HEK293T (cell line): ENCODE measurements at regions not wholly inside any gene's neighbourhood (a gene's known extent, or its start where the extent isn't known, plus 50 kb on each side); places are given as distances from the start of the nearest gene placed in this dataset.
A peak's percentile ranks its signal among the peaks of the same experiment; 100 is the strongest.

Source experiments
- CTCF ChIA-PET: fragments of 350-600 bp; formaldehyde crosslinking; extraction: SDS; loops from one replicate; lab custom pipeline; 2021; ENCODE audit warnings: antibody characterized with exemption, inconsistent platforms; lab: Yijun Ruan, JAX
- POLR2A ChIA-PET: fragments of 350-600 bp; formaldehyde crosslinking; extraction: SDS; loops from one replicate; lab custom pipeline; 2020; ENCODE audit warnings: antibody characterized with exemption, inconsistent platforms; lab: Yijun Ruan, JAX
- DNase-seq: peaks from one replicate; pipeline ENCODE4 v3.0.0; 2012; ENCODE audit warnings: mixed read lengths; ENCODE audit errors: extremely low spot score
- ARNT ChIP-seq: fragments of 450-650 bp; IDR thresholded peaks from 2 replicates; pipeline ENCODE4 v1.6.1; 2017; ENCODE audit warnings: mild to moderate bottlenecking
- BHLHE40 ChIP-seq: fragments of 450-650 bp; IDR thresholded peaks from 2 replicates; pipeline ENCODE4 v1.6.1; 2016; ENCODE audit warnings: mild to moderate bottlenecking, moderate library complexity, borderline replicate concordance
- CTBP1 ChIP-seq: fragments of 450-650 bp; IDR thresholded peaks from 2 replicates; pipeline ENCODE4 v1.6.1; 2016; ENCODE audit warnings: borderline replicate concordance
- ELF4 ChIP-seq: fragments of 450-650 bp; IDR thresholded peaks from 2 replicates; pipeline ENCODE4 v1.6.1; 2017; ENCODE audit warnings: antibody characterized with exemption
- FOXA1 ChIP-seq: fragments of 450-650 bp; IDR thresholded peaks from 2 replicates; pipeline ENCODE4 v1.6.1; 2016; ENCODE audit warnings: mild to moderate bottlenecking
- FOXK2 ChIP-seq: fragments of 450-650 bp; IDR thresholded peaks from 2 replicates; pipeline ENCODE4 v1.6.1; 2016; ENCODE audit warnings: mild to moderate bottlenecking
- FOXM1 ChIP-seq: fragments of 450-650 bp; IDR thresholded peaks from 2 replicates; pipeline ENCODE4 v1.6.1; 2017; ENCODE audit warnings: mild to moderate bottlenecking, borderline replicate concordance
- HDGF ChIP-seq: fragments of 450-650 bp; IDR thresholded peaks from 2 replicates; pipeline ENCODE4 v1.6.1; 2017; ENCODE audit warnings: antibody characterized with exemption, borderline replicate concordance
- L3MBTL2 ChIP-seq: fragments of 450-650 bp; conservative IDR thresholded peaks from 2 replicates; pipeline ENCODE4 v1.6.1; 2016; ENCODE audit warnings: mild to moderate bottlenecking
- LEF1 ChIP-seq: fragments of 450-650 bp; IDR thresholded peaks from 2 replicates; pipeline ENCODE4 v1.6.1; 2017; ENCODE audit warnings: mild to moderate bottlenecking, borderline replicate concordance
- NFRKB ChIP-seq: fragments of 450-650 bp; IDR thresholded peaks from 2 replicates; pipeline ENCODE4 v1.6.1; 2016; ENCODE audit warnings: mild to moderate bottlenecking, moderate library complexity
- PKNOX1 ChIP-seq: fragments of 450-650 bp; IDR thresholded peaks from 2 replicates; pipeline ENCODE4 v1.6.1; 2016
- SP1 ChIP-seq: fragments of 450-650 bp; IDR thresholded peaks from 2 replicates; pipeline ENCODE4 v1.6.1; 2017
- SUZ12 ChIP-seq: fragments of 450-650 bp; IDR thresholded peaks from 2 replicates; pipeline ENCODE4 v1.6.1; 2016; ENCODE audit warnings: mild to moderate bottlenecking
- TARDBP ChIP-seq: fragments of 450-650 bp; IDR thresholded peaks from 2 replicates; pipeline ENCODE4 v1.6.1; 2016
- ZNF384 ChIP-seq: fragments of 450-650 bp; IDR thresholded peaks from 2 replicates; pipeline ENCODE4 v1.6.1; 2016

GRCh38 chr4:180860089-180860720 lies 1383.0 kb upstream of the TENM3 start:
- DNase-seq, result no peak
- no peak for TF ChIP-seq ELF4
- no peak for TF ChIP-seq NFRKB
- no peak for TF ChIP-seq L3MBTL2
- ChIA-PET CTCF (no interaction called here), POLR2A (no interaction called here)

GRCh38 chr4:180861651-180862050 lies 1381.6 kb upstream of the TENM3 start:
- POLR2A ChIA-PET, result no interaction called here
- TF ChIP-seq SP1, result no peak
- TF ChIP-seq FOXA1, result no peak
- no peak for TF ChIP-seq L3MBTL2
- no peak for TF ChIP-seq PKNOX1
- TF ChIP-seq NFRKB, result no peak
- TF ChIP-seq TARDBP, result no peak
- TF ChIP-seq BHLHE40, result no peak
- TF ChIP-seq ARNT, result no peak
- no peak for TF ChIP-seq CTBP1
- TF ChIP-seq SUZ12, result no peak
- no peak for TF ChIP-seq ZNF384
- no peak for TF ChIP-seq HDGF
- TF ChIP-seq ELF4, result no peak
- TF ChIP-seq FOXK2, result no peak

GRCh38 chr4:180866933-180867643 lies 1376.1 kb upstream of the TENM3 start:
- CTCF ChIA-PET, result no interaction called here
- DNase-seq, result no peak
- TF ChIP-seq LEF1 (no peak), NFRKB (no peak), HDGF (no peak), SUZ12 (no peak), SP1 (no peak), L3MBTL2 (no peak)
- POLR2A ChIA-PET, result no interaction called here

More at GRCh38 chr4:180861651-180862050, 1381.6 kb upstream of the TENM3 start:
- DNase-seq, result no peak
- CTCF ChIA-PET, result no interaction called here

GRCh38 chr4:180870623-180871022 lies 1372.6 kb upstream of the TENM3 start:
- POLR2A ChIA-PET, result no interaction called here
- DNase-seq, result no peak
- CTCF ChIA-PET, result no interaction called here
- TF ChIP-seq ARNT, result no peak
- TF ChIP-seq BHLHE40, result no peak

GRCh38 chr4:180898305-180898704 lies 1344.9 kb upstream of the TENM3 start:
- no peak for DNase-seq
- no peak for TF ChIP-seq FOXK2
- TF ChIP-seq BHLHE40, result no peak
- no peak for TF ChIP-seq CTBP1
- TF ChIP-seq ARNT, result no peak
- TF ChIP-seq SP1, result no peak
- POLR2A ChIA-PET, result no interaction called here
- CTCF ChIA-PET, result no interaction called here

- TF ChIP-seq SP1 (no peak), FOXM1 (no peak), ELF4 (no peak), LEF1 (no peak), L3MBTL2 (no peak)
- DNase-seq, result no peak
- ChIA-PET CTCF (no interaction called here), POLR2A (no interaction called here)
Measured at GRCh38 chr4:180900781-180901180, 1342.4 kb upstream of the TENM3 start.

- TF ChIP-seq CTBP1 (no peak), L3MBTL2 (no peak), ELF4 (no peak), SP1 (no peak), ZNF384 (no peak), PKNOX1 (no peak), FOXM1 (no peak), LEF1 (no peak), TARDBP (no peak), FOXA1 (no peak), BHLHE40 (no peak), HDGF (no peak), NFRKB (no peak), FOXK2 (no peak)
- ChIA-PET CTCF (interaction anchor here (0.6 to 1.5 kb wide), 4 partner anchors 13 to 1246 kb away, joined by 3 to 8 read pairs (median 3); no protein-coding TSS in a partner anchor), POLR2A (no interaction called here)
- DNase-seq, result peak; percentile 13
Measured at GRCh38 chr4:180909279-180909678, 1333.9 kb upstream of the TENM3 start.
